ENCODE measurements at regions not wholly inside any gene's neighbourhood (a gene's known extent, or its start where the extent isn't known, plus 50 kb on each side); places are given as distances from the start of the nearest gene placed in this dataset.

- no peak for TF ChIP-seq USF1 (IDR thresholded peaks at IDR 0.05)
- TF ChIP-seq YY1 (IDR thresholded peaks at IDR 0.05; ENCODE audit: low read depth), result no peak
- no peak for TF ChIP-seq FOXM1 (IDR thresholded peaks at IDR 0.05; ENCODE audit: borderline replicate concordance, low read depth)
- no peak for TF ChIP-seq REST (IDR thresholded peaks at IDR 0.05; ENCODE audit: low read depth)
- TF ChIP-seq TCF12 (IDR thresholded peaks at IDR 0.05; ENCODE audit: low read depth), result no peak
- no peak for TF ChIP-seq CREB1 (IDR thresholded peaks at IDR 0.05; ENCODE audit: low read depth)
These were observed 1052.8 kb downstream of the TTLL7 start for GRCh38 chr1:82946096-82946605.

- no peak for TF ChIP-seq CREB1 (IDR thresholded peaks at IDR 0.05; ENCODE audit: low read depth)
- TF ChIP-seq ZBTB7A (IDR thresholded peaks at IDR 0.05; ENCODE audit: low read depth), result no peak
- no peak for TF ChIP-seq TEAD4 (IDR thresholded peaks at IDR 0.05)
- no peak for TF ChIP-seq MAX (IDR thresholded peaks at IDR 0.05)
These were observed 1054.1 kb downstream of the TTLL7 start for GRCh38 chr1:82944822-82945221.

GRCh38 chr1:82934074-82934473 is 1064.9 kb downstream of the TTLL7 start:
- TF ChIP-seq TEAD4 (IDR thresholded peaks at IDR 0.05), result no peak
- no peak for TF ChIP-seq EGR1 (IDR thresholded peaks at IDR 0.05)
- TF ChIP-seq EP300 (IDR thresholded peaks at IDR 0.05; ENCODE audit: borderline replicate concordance), result no peak
- TF ChIP-seq YY1 (IDR thresholded peaks at IDR 0.05; ENCODE audit: low read depth), result no peak
- no peak for TF ChIP-seq CEBPB (IDR thresholded peaks at IDR 0.05)
- TF ChIP-seq ZBTB7A (IDR thresholded peaks at IDR 0.05; ENCODE audit: low read depth), result no peak
- TF ChIP-seq NFIC (IDR thresholded peaks at IDR 0.05), result no peak
- no peak for TF ChIP-seq FOXM1 (IDR thresholded peaks at IDR 0.05; ENCODE audit: borderline replicate concordance, low read depth)
- no peak for TF ChIP-seq CREB1 (IDR thresholded peaks at IDR 0.05; ENCODE audit: low read depth)
- TF ChIP-seq MAX (IDR thresholded peaks at IDR 0.05), result no peak
- no peak for TF ChIP-seq USF1 (IDR thresholded peaks at IDR 0.05)
- TF ChIP-seq TAF1 (IDR thresholded peaks at IDR 0.05; ENCODE audit: low read depth), result no peak
- no peak for TF ChIP-seq RAD21 (IDR thresholded peaks at IDR 0.05; ENCODE audit: low read depth)
- no peak for TF ChIP-seq REST (IDR thresholded peaks at IDR 0.05; ENCODE audit: low read depth)
- no peak for TF ChIP-seq TCF12 (IDR thresholded peaks at IDR 0.05; ENCODE audit: low read depth)

- TF ChIP-seq FOXM1 (IDR thresholded peaks at IDR 0.05; ENCODE audit: borderline replicate concordance, low read depth) (no peak), CEBPB (IDR thresholded peaks at IDR 0.05) (no peak), YY1 (IDR thresholded peaks at IDR 0.05; ENCODE audit: low read depth) (no peak), REST (IDR thresholded peaks at IDR 0.05; ENCODE audit: low read depth) (no peak), TEAD4 (IDR thresholded peaks at IDR 0.05) (no peak), NFIC (IDR thresholded peaks at IDR 0.05) (no peak), USF1 (IDR thresholded peaks at IDR 0.05) (no peak), CREB1 (IDR thresholded peaks at IDR 0.05; ENCODE audit: low read depth) (no peak), TAF1 (IDR thresholded peaks at IDR 0.05; ENCODE audit: low read depth) (no peak), EP300 (IDR thresholded peaks at IDR 0.05; ENCODE audit: borderline replicate concordance) (no peak)
These were observed 1066.2 kb downstream of the TTLL7 start for GRCh38 chr1:82932727-82933126.

All from Ishikawa (cell line).